OCI-LY1 (cell line): ENCODE measurements at regions not wholly inside any gene's neighbourhood (a gene's known extent, or its start where the extent isn't known, plus 50 kb on each side); places are given as distances from the start of the nearest gene placed in this dataset.

ENCODE experiments used
- H2AFZ ChIP-seq: fragments of 200-600 bp; sonication (generic), shearing (Covaris generic); 2 replicates; pipeline ENCODE4 v1.6.0; 2014; ENCODE audit warnings: antibody characterized with exemption, mild to moderate bottlenecking, low read length
- H3F3A ChIP-seq: fragments of 200-600 bp; sonication (generic), shearing (Covaris generic); 2 replicates; pipeline ENCODE4 v1.6.0; 2014; ENCODE audit warnings: mild to moderate bottlenecking, antibody characterized with exemption, low read length, moderate library complexity; ENCODE audit not compliant: insufficient read depth
- H3K27ac ChIP-seq: fragments of 200-600 bp; sonication (generic); 2 replicates; pipeline ENCODE4 v1.5.1; 2014; ENCODE audit warnings: low read length, mixed run types, mild to moderate bottlenecking, low read depth; ENCODE audit not compliant: poor library complexity, severe bottlenecking
- H3K27me3 ChIP-seq: fragments of 200-600 bp; sonication (generic); 2 replicates; pipeline ENCODE4 v1.6.0; 2014; ENCODE audit warnings: antibody characterized with exemption, mild to moderate bottlenecking, low read length, moderate library complexity; ENCODE audit not compliant: insufficient read depth
- H3K36me3 ChIP-seq: fragments of 200-600 bp; sonication (generic); 2 replicates; pipeline ENCODE4 v1.6.1; 2014; ENCODE audit warnings: mild to moderate bottlenecking, antibody characterized with exemption, low read length, moderate library complexity, mixed read lengths; ENCODE audit not compliant: insufficient read depth
- H3K4me1 ChIP-seq: fragments of 200-600 bp; sonication (generic); 2 replicates; pipeline ENCODE4 v1.5.1; 2014; ENCODE audit warnings: mild to moderate bottlenecking, low read length, moderate library complexity; ENCODE audit not compliant: insufficient read depth, severe bottlenecking
- H3K4me2 ChIP-seq: fragments of 200-600 bp; sonication (generic), shearing (Covaris generic); 2 replicates; pipeline ENCODE4 v1.6.1; 2014; ENCODE audit warnings: low read length
- H3K4me3 ChIP-seq: fragments of 200-600 bp; sonication (generic); 2 replicates; pipeline ENCODE4 v1.5.1; 2014; ENCODE audit warnings: low read length, low read depth, mild to moderate bottlenecking, mixed read lengths; ENCODE audit not compliant: poor library complexity, severe bottlenecking
- H3K79me2 ChIP-seq: fragments of 200-600 bp; shearing (Covaris generic); 2 replicates; pipeline ENCODE4 v1.6.1; 2016; ENCODE audit warnings: mixed run types, low read length, mixed read lengths; ENCODE audit not compliant: insufficient read depth
- H3K9ac ChIP-seq: fragments of 200-600 bp; sonication (generic), shearing (Covaris generic); 2 replicates; pipeline ENCODE4 v1.6.1; 2014; ENCODE audit warnings: mild to moderate bottlenecking, low read length, mixed read lengths
- H3K9me2 ChIP-seq: fragments of 200-600 bp; sonication (generic), shearing (Covaris generic); 2 replicates; pipeline ENCODE4 v1.6.1; 2014; ENCODE audit warnings: low read depth, mild to moderate bottlenecking, low read length, mixed read lengths
- H3K9me3 ChIP-seq: fragments of 200-600 bp; shearing (Covaris generic); 2 replicates; pipeline ENCODE4 v1.6.1; 2014; ENCODE audit warnings: low read length, mixed read lengths
- H4K20me1 ChIP-seq: fragments of 200-600 bp; sonication (generic), shearing (Covaris generic); 2 replicates; pipeline ENCODE4 v1.6.0; 2016; ENCODE audit warnings: mild to moderate bottlenecking, low read length; ENCODE audit not compliant: insufficient read depth
- CTCF ChIP-seq: fragments of 200-600 bp; sonication (generic), shearing (Covaris generic); IDR thresholded peaks from 2 replicates; pipeline ENCODE4 v1.5.1; 2017; ENCODE audit warnings: mild to moderate bottlenecking, antibody characterized with exemption, low read length, moderate library complexity, mixed read lengths
- EZH2 ChIP-seq: fragments of 200-600 bp; sonication (generic), shearing (Covaris generic); IDR thresholded peaks from 2 replicates; pipeline ENCODE4 v1.8.0; 2017; ENCODE audit warnings: borderline replicate concordance, mixed run types, mild to moderate bottlenecking, antibody characterized with exemption, low read length, moderate library complexity, mixed read lengths

GRCh38 chr9:7977586-7977985 is 178.0 kb upstream of the DMAC1 start:
- Histone ChIP-seq H3K4me2 (peak overlapping the region; percentile 34; the same call in 1 of the 2 replicates), H3K9ac (no peak overlapping the region), H3K27ac (peak overlapping the region; percentile 98), H3F3A (no peaks in the 10 kb centered on the region), H3K27me3 (no peaks in the 10 kb centered on the region), H3K36me3 (no peaks in the 10 kb centered on the region), H3K4me3 (no peak overlapping the region), H3K9me2 (no peaks in the 10 kb centered on the region), H2AFZ (no peak overlapping the region), H3K79me2 (no peaks in the 10 kb centered on the region), H3K9me3 (no peaks in the 10 kb centered on the region), H4K20me1 (no peaks in the 10 kb centered on the region), H3K4me1 (peaks cover 69% of the 10 kb centered on the region)
- TF ChIP-seq EZH2 (no peak), CTCF (no peak)

GRCh38 chr9:7976856-7977255 is 177.3 kb upstream of the DMAC1 start:
- Histone ChIP-seq H2AFZ (no peak overlapping the region), H3K27ac (peak overlapping the region; percentile 98), H3K4me3 (no peak overlapping the region), H3K9me3 (no peaks in the 10 kb centered on the region), H3K4me2 (peak overlapping the region; percentile 34), H3F3A (no peaks in the 10 kb centered on the region), H3K36me3 (no peaks in the 10 kb centered on the region), H3K9me2 (no peaks in the 10 kb centered on the region), H3K27me3 (no peaks in the 10 kb centered on the region), H3K79me2 (no peaks in the 10 kb centered on the region), H3K4me1 (peaks cover 76% of the 10 kb centered on the region), H3K9ac (peak overlapping the region; percentile 52), H4K20me1 (no peaks in the 10 kb centered on the region)
- TF ChIP-seq EZH2 = no peak
- no peak for TF ChIP-seq CTCF

- Histone ChIP-seq H3K9me2 (no peaks in the 10 kb centered on the region), H3K27me3 (no peaks in the 10 kb centered on the region), H3K9me3 (no peaks in the 10 kb centered on the region), H2AFZ (no peak overlapping the region), H3K27ac (peak overlapping the region; percentile 98), H3K79me2 (no peaks in the 10 kb centered on the region), H3K4me1 (peaks cover 77% of the 10 kb centered on the region), H3K36me3 (no peaks in the 10 kb centered on the region), H4K20me1 (no peaks in the 10 kb centered on the region), H3F3A (no peaks in the 10 kb centered on the region), H3K4me3 (peak overlapping the region; percentile 29), H3K9ac (peak overlapping the region; percentile 53), H3K4me2 (peak overlapping the region; percentile 62)
- TF ChIP-seq EZH2 (no peak), CTCF (no peak)
Measured at GRCh38 chr9:7976167-7976755, 176.7 kb upstream of the DMAC1 start.
